SH-SY5Y (cell line): ENCODE measurements at regions not wholly inside any gene's neighbourhood (a gene's known extent, or its start where the extent isn't known, plus 50 kb on each side); places are given as distances from the start of the nearest gene placed in this dataset.

Experiments used
- GATA2 ChIP-seq: IDR thresholded peaks from 2 replicates; pipeline ENCODE4 v1.6.1; 2011; ENCODE audit warnings: mild to moderate bottlenecking, low read depth, low read length
- GATA3 ChIP-seq: IDR thresholded peaks from 2 replicates; pipeline ENCODE4 v1.6.1; 2011; ENCODE audit warnings: low read depth, mild to moderate bottlenecking, low read length, moderate library complexity

DNA sequence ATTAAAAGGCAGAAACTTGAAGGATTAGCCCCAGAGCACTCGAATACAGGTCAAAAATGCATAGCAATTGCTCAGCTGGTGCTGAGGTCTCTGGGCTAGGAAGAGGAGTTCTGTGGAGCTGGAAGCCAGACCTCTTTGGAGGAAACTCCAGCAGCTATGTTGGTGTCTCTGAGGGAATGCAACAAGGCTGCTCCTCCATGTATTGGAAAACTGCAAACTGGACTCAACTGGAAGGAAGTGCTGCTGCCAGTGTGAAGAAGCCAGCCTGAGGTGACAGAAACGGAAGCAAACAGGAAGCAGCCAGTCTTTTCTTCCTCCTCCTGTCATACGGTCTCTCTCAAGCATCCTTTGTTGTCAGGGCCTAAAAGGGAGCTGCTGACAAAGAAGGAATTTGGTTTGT is 233.4 kb upstream of the FGGY start:
- TF ChIP-seq GATA2 (no peak), GATA3 (no peak)
